H9 (cell line): ENCODE measurements at regions not wholly inside any gene's neighbourhood (a gene's known extent, or its start where the extent isn't known, plus 50 kb on each side); places are given as distances from the start of the nearest gene placed in this dataset.
A peak's percentile ranks its signal among the peaks of the same experiment; 100 is the strongest.

Experiments
- DNase-seq: peaks from one replicate; pipeline ENCODE4 v3.0.0-alpha.2; 2017
- H2AFZ ChIP-seq: one replicate; pipeline ENCODE4 v1.6.1; 2013; ENCODE audit warnings: mild to moderate bottlenecking, low read length, control low read depth, moderate library complexity
- H2AK5ac ChIP-seq: 2 replicates; pipeline ENCODE4 v1.6.1; 2013; ENCODE audit warnings: low read length, control low read depth, mixed read lengths; ENCODE audit not compliant: insufficient read length
- H2BK120ac ChIP-seq: one replicate; pipeline ENCODE4 v1.6.1; 2013; ENCODE audit warnings: low read depth, mild to moderate bottlenecking, low read length, control low read depth, inconsistent platforms; ENCODE audit not compliant: poor library complexity, severe bottlenecking
- H2BK12ac ChIP-seq: 2 replicates; pipeline ENCODE4 v1.6.1; 2013; ENCODE audit warnings: low read length, control low read depth, mixed read lengths, low read depth; ENCODE audit not compliant: insufficient read length
- H2BK15ac ChIP-seq: 2 replicates; pipeline ENCODE4 v1.6.1; 2013; ENCODE audit warnings: low read depth, low read length, control low read depth
- H2BK20ac ChIP-seq: one replicate; pipeline ENCODE4 v1.6.1; 2013; ENCODE audit warnings: low read depth, mild to moderate bottlenecking, low read length, control low read depth, inconsistent platforms; ENCODE audit not compliant: poor library complexity, severe bottlenecking
- H2BK5ac ChIP-seq: 2 replicates; pipeline ENCODE4 v1.6.1; 2013; ENCODE audit warnings: low read length, control low read depth, mixed read lengths; ENCODE audit not compliant: insufficient read length
- H3K14ac ChIP-seq: 2 replicates; pipeline ENCODE4 v1.6.1; 2013; ENCODE audit warnings: low read length, control low read depth; ENCODE audit not compliant: insufficient read depth
- H3K18ac ChIP-seq: 2 replicates; pipeline ENCODE4 v1.6.1; 2013; ENCODE audit warnings: low read depth, mild to moderate bottlenecking, mixed read lengths, low read length, control low read depth; ENCODE audit not compliant: insufficient read length
- H3K23ac ChIP-seq: 2 replicates; pipeline ENCODE4 v1.6.1; 2013; ENCODE audit warnings: low read length, control low read depth, mixed read lengths, low read depth; ENCODE audit not compliant: insufficient read length
- H3K23me2 ChIP-seq: 2 replicates; pipeline ENCODE4 v1.6.1; 2013; ENCODE audit warnings: low read depth, mild to moderate bottlenecking, mixed read lengths, low read length, control low read depth; ENCODE audit not compliant: insufficient read length, poor library complexity, severe bottlenecking
- H3K27ac ChIP-seq: 2 replicates; pipeline ENCODE4 v1.5.1; 2013; ENCODE audit warnings: low read length, control low read depth, mixed read lengths, low read depth; ENCODE audit not compliant: insufficient read length
- H3K27me3 ChIP-seq: 2 replicates; pipeline ENCODE4 v1.6.1; 2013; ENCODE audit warnings: low read length, control low read depth, inconsistent platforms; ENCODE audit not compliant: insufficient read depth
- H3K4ac ChIP-seq: 2 replicates; pipeline ENCODE4 v1.6.1; 2013; ENCODE audit warnings: low read depth, mild to moderate bottlenecking, control low read depth, inconsistent platforms, low read length, moderate library complexity
- H3K4me1 ChIP-seq: 2 replicates; pipeline ENCODE4 v1.6.1; 2013; ENCODE audit warnings: low read length, control low read depth, inconsistent platforms; ENCODE audit not compliant: insufficient read depth
- H3K4me2 ChIP-seq: 2 replicates; pipeline ENCODE4 v1.6.1; 2013; ENCODE audit warnings: low read length, control low read depth, mixed read lengths; ENCODE audit not compliant: insufficient read length, insufficient read depth
- H3K56ac ChIP-seq: 2 replicates; pipeline ENCODE4 v1.6.1; 2013; ENCODE audit warnings: low read depth, mild to moderate bottlenecking, mixed read lengths, low read length, control low read depth; ENCODE audit not compliant: insufficient read length
- H3K79me1 ChIP-seq: 2 replicates; pipeline ENCODE4 v1.6.1; 2013; ENCODE audit warnings: low read depth, mild to moderate bottlenecking, moderate library complexity, low read length, control low read depth, inconsistent platforms; ENCODE audit not compliant: insufficient read depth, poor library complexity, severe bottlenecking
- H3K79me2 ChIP-seq: 2 replicates; pipeline ENCODE4 v1.6.1; 2013; ENCODE audit warnings: low read length, control low read depth, inconsistent platforms; ENCODE audit not compliant: insufficient read depth
- H3K9ac ChIP-seq: 2 replicates; pipeline ENCODE4 v1.6.1; 2013; ENCODE audit warnings: low read length, control low read depth, mixed read lengths; ENCODE audit not compliant: insufficient read length; ENCODE audit errors: extremely low read depth
- H3K9me3 ChIP-seq: one replicate; pipeline ENCODE4 v1.6.1; 2013; ENCODE audit warnings: low read depth, low read length, inconsistent platforms; ENCODE audit not compliant: control insufficient read depth
- H3T11ph ChIP-seq: one replicate; pipeline ENCODE4 v1.6.1; 2013; ENCODE audit warnings: mild to moderate bottlenecking, low read length, control low read depth, inconsistent platforms
- H4K20me1 ChIP-seq: one replicate; pipeline ENCODE4 v1.6.1; 2013; ENCODE audit not compliant: control insufficient read depth, insufficient read length, insufficient read depth
- H4K5ac ChIP-seq: 2 replicates; pipeline ENCODE4 v1.6.1; 2013; ENCODE audit warnings: low read depth, mild to moderate bottlenecking, mixed read lengths, low read length, control low read depth; ENCODE audit not compliant: insufficient read length
- H4K8ac ChIP-seq: replicated peaks from 2 replicates; pipeline ENCODE4 v1.6.1; 2013; ENCODE audit warnings: low read length, control low read depth, mixed read lengths, low read depth; ENCODE audit not compliant: insufficient read length
- H4K91ac ChIP-seq: 2 replicates; pipeline ENCODE4 v1.6.1; 2013; ENCODE audit warnings: low read depth, mild to moderate bottlenecking, moderate library complexity, mixed read lengths, low read length, control low read depth; ENCODE audit not compliant: insufficient read length
- H3K27ac Mint-ChIP-seq, 3 experiments: 2 replicates in 2 of 3; 3 replicates in 1 of 3; pipeline ENCODE4 v1.8.0; 2020 to 2021; ENCODE audit warnings: mixed read lengths in 3 of 3, mild to moderate bottlenecking in 1 of 3, moderate library complexity in 1 of 3
- H3K27me3 Mint-ChIP-seq: 2 replicates; pipeline ENCODE4 v1.8.0; 2021; ENCODE audit warnings: low read depth, mild to moderate bottlenecking, moderate library complexity, mixed read lengths
- H3K36me3 Mint-ChIP-seq, 3 experiments: 2 replicates in 2 of 3; 3 replicates in 1 of 3; pipeline ENCODE4 v1.8.0; 2020 to 2021; ENCODE audit warnings: low read depth in 3 of 3, mixed read lengths in 3 of 3; ENCODE audit not compliant: insufficient read depth in 1 of 3
- H3K4me1 Mint-ChIP-seq, 2 experiments: 2 replicates each; pipeline ENCODE4 v1.8.0; 2020; ENCODE audit warnings: mixed read lengths in 2 of 2
- H3K4me3 Mint-ChIP-seq, 2 experiments: 2 replicates in 1 of 2; 3 replicates in 1 of 2; pipeline ENCODE4 v1.8.0; 2020 to 2021; ENCODE audit warnings: mild to moderate bottlenecking in 2 of 2, mixed read lengths in 2 of 2, moderate library complexity in 1 of 2
- H3K9me3 Mint-ChIP-seq, 2 experiments: 2 replicates in 1 of 2; 3 replicates in 1 of 2; pipeline ENCODE4 v1.8.0; 2020; ENCODE audit warnings: mild to moderate bottlenecking in 2 of 2, mixed read lengths in 2 of 2, moderate library complexity in 1 of 2
- CTCF ChIP-seq: fragments of 200-600 bp; sonication (generic); conservative IDR thresholded peaks from 3 replicates; pipeline ENCODE4 v1.8.0; 2021; ENCODE audit warnings: antibody characterized with exemption, mild to moderate bottlenecking
- WGBS: extraction: QIAGEN DNeasy Blood & Tissue Kit; methylation state at CpG from one replicate; pipeline ENCODE4 v1.1.7; 2013; ENCODE audit warnings: missing lambda C conversion rate, low lambda C conversion rate, mixed read lengths; ENCODE audit not compliant: insufficient read length; ENCODE audit errors: extremely low coverage; 5-methylcytosine and 5-hydroxymethylcytosine counted together

DNA sequence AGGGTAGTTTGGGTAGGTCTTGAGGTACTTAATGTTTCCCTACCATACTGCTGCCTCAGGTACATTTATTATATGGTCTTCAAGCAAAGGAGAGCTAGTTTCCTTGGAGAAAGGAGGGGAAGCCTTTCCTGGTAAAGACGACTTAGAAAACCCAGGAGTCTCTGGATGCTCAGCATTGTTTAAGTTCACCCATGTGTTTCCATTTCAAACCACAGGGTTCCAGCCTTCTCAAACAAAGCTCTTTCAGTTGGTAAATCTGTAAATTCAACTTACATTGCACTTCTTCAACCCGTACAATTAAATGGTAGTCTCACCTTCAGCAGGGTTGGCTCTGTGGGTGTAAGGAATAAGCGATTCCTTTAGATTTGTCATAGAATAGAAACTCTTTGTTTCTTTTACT, 111.9 kb upstream of the UNC5C start:
- Histone ChIP-seq H3K79me2 (no peaks in the 10 kb centered on the region), H3K9ac (no peak overlapping the region), H3K23me2 (no peaks in the 10 kb centered on the region), H4K91ac (no peak overlapping the region), H2BK120ac (no peak overlapping the region), H3K18ac (no peak overlapping the region), H3K4me2 (no peak overlapping the region), H2BK20ac (no peak overlapping the region), H2AK5ac (no peak overlapping the region), H3K27me3 (no peaks in the 10 kb centered on the region), H3K27ac (no peak overlapping the region), H2BK15ac (no peak overlapping the region), H4K20me1 (no peaks in the 10 kb centered on the region), H3K4me1 (no peaks in the 10 kb centered on the region), H3K56ac (no peak overlapping the region), H4K8ac (no peak overlapping the region), H2AFZ (no peak overlapping the region), H4K5ac (no peak overlapping the region), H3K23ac (no peak overlapping the region), H3T11ph (no peak overlapping the region), H2BK12ac (no peak overlapping the region), H3K14ac (no peak overlapping the region), H3K79me1 (no peaks in the 10 kb centered on the region), H2BK5ac (no peak overlapping the region), H3K4ac (no peak overlapping the region), H3K9me3 (peaks cover 7% of the 10 kb centered on the region)
- Mint-ChIP-seq H3K9me3 (peaks cover 33 to 42% of the 10 kb centered on the region in 2 experiments), H3K4me3 (no peak overlapping the region), H3K4me1 (peaks cover 10 to 14% of the 10 kb centered on the region in 2 experiments), H3K27ac (0 out of 7 replicates have a peak overlapping the region, but pooled peaks of 1 of the 3 experiments have one; percentile 72), H3K27me3 (no peaks in the 10 kb centered on the region; the same call in none of the 2 replicates), H3K36me3 (peaks cover 18 to 44% (median 21%) of the 10 kb centered on the region in 3 experiments)
- no peak for DNase-seq
- no CpG with 5 or more reads among the region's 3 CpGs for WGBS
- TF ChIP-seq CTCF = no peak
